GM12878 (cell line): ENCODE measurements at regions not wholly inside any gene's neighbourhood (a gene's known extent, or its start where the extent isn't known, plus 50 kb on each side); places are given as distances from the start of the nearest gene placed in this dataset.

Experiments
- ATAC-seq: fragments of 200-7000 bp; cut with Tn5 transposase; 3 replicates; pipeline ENCODE4 v1.9.1; 2020; ENCODE audit warnings: mild to moderate bottlenecking, moderate library complexity
- BruUV-seq: library from RNA; stranded (reverse); fragments of 400-500 nt; replicated peaks from 2 replicates; lab custom pipeline; 2021; lab: Mats Ljungman, UMichigan
- CTCF ChIA-PET: fragments of 300-600 bp; sonication (Branson Sonifier 250); formaldehyde crosslinking; extraction: SDS; loops from one replicate; lab custom pipeline; 2021; ENCODE audit warnings: inconsistent platforms; lab: Yijun Ruan, JAX
- POLR2A ChIA-PET: fragments of 350-600 bp; formaldehyde crosslinking; extraction: SDS; loops from one replicate; lab custom pipeline; 2021; ENCODE audit warnings: inconsistent platforms; lab: Charles Lee
- RAD21 ChIA-PET: fragments of 300-600 bp; sonication (Branson Sonifier 250); formaldehyde crosslinking; loops from one replicate; lab custom pipeline; 2023; ENCODE audit warnings: antibody characterized with exemption; ENCODE audit not compliant: unreplicated experiment; lab: Charles Lee
- SMC1A ChIA-PET: fragments of 300-600 bp; sonication (Branson Sonifier 250); formaldehyde crosslinking; loops from one replicate; lab custom pipeline; 2023; ENCODE audit not compliant: unreplicated experiment, uncharacterized antibody; lab: Charles Lee
- DNase-seq: peaks from one replicate; pipeline ENCODE4 v3.0.0-alpha.2; 2011; ENCODE audit warnings: low read depth, low spot score
- FAIRE-seq: peaks from 3 replicates; lab custom pipeline; 2011; peaks lifted over from hg19 to GRCh38; lab: Jason Lieb, UNC
- H2AFZ ChIP-seq: 2 replicates; pipeline ENCODE4 v1.6.0; 2011; ENCODE audit warnings: low read depth, low read length, control low read depth; ENCODE audit not compliant: control insufficient read depth
- H3K27ac ChIP-seq: 2 replicates; pipeline ENCODE4 v1.5.1; 2011; ENCODE audit warnings: control low read depth; ENCODE audit not compliant: control insufficient read depth, insufficient read depth
- H3K27me3 ChIP-seq, 2 experiments: replicated peaks in 1 of 2; 2 replicates each; pipeline versions ENCODE4 v1.6.0 to v1.6.1; 2011; ENCODE audit warnings: low read length in 1 of 2; ENCODE audit not compliant: control insufficient read depth in 2 of 2, insufficient read depth in 2 of 2
- H3K36me3 ChIP-seq, 2 experiments: 2 replicates each; pipeline ENCODE4 v1.5.1; 2011; ENCODE audit warnings: low read length in 1 of 2; ENCODE audit not compliant: control insufficient read depth in 2 of 2, insufficient read depth in 2 of 2
- H3K4me1 ChIP-seq: 2 replicates; pipeline ENCODE4 v1.6.1; 2011; ENCODE audit warnings: mild to moderate bottlenecking, low read length, moderate library complexity, mixed read lengths; ENCODE audit not compliant: control insufficient read depth, insufficient read depth
- H3K4me2 ChIP-seq: 2 replicates; pipeline ENCODE4 v1.6.0; 2011; ENCODE audit warnings: control low read depth; ENCODE audit not compliant: control insufficient read depth, insufficient read depth
- H3K4me3 ChIP-seq: fragments of 200-600 bp; sonication (generic); 2 replicates; pipeline ENCODE4 v1.5.1; 2016
- H3K79me2 ChIP-seq: 2 replicates; pipeline ENCODE4 v1.6.0; 2011; ENCODE audit warnings: low read length; ENCODE audit not compliant: control insufficient read depth, insufficient read depth
- H3K9ac ChIP-seq: 2 replicates; pipeline ENCODE4 v1.8.0; 2011; ENCODE audit warnings: low read length, control low read depth, mixed read lengths; ENCODE audit not compliant: control insufficient read depth, insufficient read depth
- H3K9me3 ChIP-seq: replicated peaks from 3 replicates; pipeline ENCODE4 v1.5.1; 2011; ENCODE audit warnings: mild to moderate bottlenecking, low read length; ENCODE audit not compliant: control insufficient read depth, insufficient read depth
- H4K20me1 ChIP-seq: 2 replicates; pipeline ENCODE4 v1.6.0; 2011; ENCODE audit not compliant: control insufficient read depth, insufficient read depth
- CHD1 ChIP-seq: IDR thresholded peaks from 2 replicates; pipeline ENCODE4 v1.6.1; 2012; ENCODE audit warnings: low read depth, low read length, improper control_type of control experiment
- CREB1 ChIP-seq: IDR thresholded peaks from 2 replicates; pipeline ENCODE4 v1.6.1; 2012; ENCODE audit warnings: low read depth, mild to moderate bottlenecking, inconsistent platforms
- FOXM1 ChIP-seq: IDR thresholded peaks from 2 replicates; pipeline ENCODE4 v1.6.1; 2012; ENCODE audit warnings: low read depth, mild to moderate bottlenecking, inconsistent platforms, low read length, moderate library complexity
- HDGF ChIP-seq: fragments of 450-650 bp; IDR thresholded peaks from 2 replicates; pipeline ENCODE4 v1.6.1; 2016; ENCODE audit warnings: antibody characterized with exemption
- IKZF1 ChIP-seq: fragments of 450-650 bp; conservative IDR thresholded peaks from 2 replicates; pipeline ENCODE4 v1.6.1; 2017; ENCODE audit warnings: antibody characterized with exemption, mild to moderate bottlenecking
- LARP7 ChIP-seq: fragments of 450-650 bp; IDR thresholded peaks from 2 replicates; pipeline ENCODE4 v1.6.1; 2017; ENCODE audit warnings: mild to moderate bottlenecking
- NRF1 ChIP-seq: conservative IDR thresholded peaks from 2 replicates; pipeline ENCODE4 v1.6.1; 2011; ENCODE audit warnings: mild to moderate bottlenecking, low read depth, low read length, improper control_type of control experiment
- POLR2A ChIP-seq: IDR thresholded peaks from 2 replicates; pipeline ENCODE4 v1.6.1; 2011; ENCODE audit warnings: low read depth, mild to moderate bottlenecking, low read length
- RUNX3 ChIP-seq: IDR thresholded peaks from 2 replicates; pipeline ENCODE4 v1.6.1; 2012; ENCODE audit warnings: low read length, inconsistent platforms
- SIN3A ChIP-seq: IDR thresholded peaks from 2 replicates; pipeline ENCODE4 v1.6.1; 2012; ENCODE audit warnings: low read depth, low read length, improper control_type of control experiment
- SPI1 ChIP-seq: IDR thresholded peaks from 2 replicates; pipeline ENCODE4 v1.6.1; 2011; ENCODE audit warnings: low read depth, mild to moderate bottlenecking, low read length, moderate library complexity, borderline replicate concordance; ENCODE audit not compliant: insufficient read depth
- TAF1 ChIP-seq: IDR thresholded peaks from 2 replicates; pipeline ENCODE4 v1.6.1; 2011; ENCODE audit warnings: mild to moderate bottlenecking, low read depth, low read length, borderline replicate concordance
- TBL1XR1 ChIP-seq: IDR thresholded peaks from 2 replicates; pipeline ENCODE4 v1.6.1; 2012; ENCODE audit warnings: low read depth, low read length, improper control_type of control experiment
- YY1 ChIP-seq: IDR thresholded peaks from 2 replicates; pipeline ENCODE4 v1.6.1; 2011; ENCODE audit warnings: low read depth, mild to moderate bottlenecking, low read length
- WGBS: methylation state at CpG from one replicate; pipeline ENCODE4 v1.1.6; 2016; ENCODE audit warnings: low lambda C conversion rate; ENCODE audit not compliant: insufficient replicate concordance, insufficient coverage; ENCODE audit errors: missing lambda C conversion rate; 5-methylcytosine and 5-hydroxymethylcytosine counted together
- in situ Hi-C: fragments of 300-500 bp; cut with MboI; formaldehyde crosslinking; loops from 9 replicates; pipeline ENCODE4 v1.14.3; 2018; ENCODE audit warnings: mixed read lengths
- intact Hi-C: fragments of 100-400 bp; cut with micrococcal nuclease; formaldehyde crosslinking; loops from one replicate; pipeline ENCODE4 v1.14.2; 2022; ENCODE audit not compliant: unreplicated experiment
- TF ChIP-seq, protein P1 (sequence below): fragments of 450-650 bp; IDR thresholded peaks from 2 replicates; pipeline ENCODE4 v1.6.1; 2017; ENCODE audit warnings: mild to moderate bottlenecking, low read depth, inconsistent platforms; ENCODE audit not compliant: poor library complexity, severe bottlenecking
- TF ChIP-seq, protein P2 (sequence below): IDR thresholded peaks from 2 replicates; pipeline ENCODE4 v1.6.1; 2011; ENCODE audit warnings: borderline replicate concordance, low read depth, mild to moderate bottlenecking, moderate library complexity, low read length; ENCODE audit not compliant: insufficient read depth, poor library complexity, severe bottlenecking
- TF ChIP-seq, protein P3 (sequence below): IDR thresholded peaks from 2 replicates; pipeline ENCODE4 v1.6.1; 2011; ENCODE audit warnings: mild to moderate bottlenecking, low read depth, low read length, moderate library complexity; ENCODE audit not compliant: insufficient replicate concordance
- TF ChIP-seq, protein P4 (sequence below): fragments of 450-650 bp; IDR thresholded peaks from 2 replicates; pipeline ENCODE4 v1.6.1; 2017; ENCODE audit warnings: low read depth, mild to moderate bottlenecking, moderate library complexity

DNA sequence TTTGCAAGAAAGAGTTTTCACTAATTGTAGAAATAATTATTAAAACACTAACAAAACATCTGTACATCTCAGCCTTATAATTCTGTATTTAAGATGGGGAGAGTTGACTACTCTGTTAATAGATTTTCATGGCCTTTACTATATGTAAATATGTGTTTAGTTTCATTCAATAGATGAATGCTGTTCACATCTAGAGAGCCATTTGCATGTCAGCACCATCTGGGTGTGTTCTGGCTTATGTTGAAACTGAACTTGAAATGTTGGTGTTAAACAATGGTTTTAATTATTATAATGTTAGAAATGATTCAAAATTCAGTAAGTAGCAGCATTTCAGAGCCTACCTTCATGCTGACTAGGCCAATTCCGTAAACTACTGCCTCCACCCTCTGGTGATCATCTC is 102.5 kb upstream of the ADAD1 start (continued):
- TF ChIP-seq, protein P1, sequence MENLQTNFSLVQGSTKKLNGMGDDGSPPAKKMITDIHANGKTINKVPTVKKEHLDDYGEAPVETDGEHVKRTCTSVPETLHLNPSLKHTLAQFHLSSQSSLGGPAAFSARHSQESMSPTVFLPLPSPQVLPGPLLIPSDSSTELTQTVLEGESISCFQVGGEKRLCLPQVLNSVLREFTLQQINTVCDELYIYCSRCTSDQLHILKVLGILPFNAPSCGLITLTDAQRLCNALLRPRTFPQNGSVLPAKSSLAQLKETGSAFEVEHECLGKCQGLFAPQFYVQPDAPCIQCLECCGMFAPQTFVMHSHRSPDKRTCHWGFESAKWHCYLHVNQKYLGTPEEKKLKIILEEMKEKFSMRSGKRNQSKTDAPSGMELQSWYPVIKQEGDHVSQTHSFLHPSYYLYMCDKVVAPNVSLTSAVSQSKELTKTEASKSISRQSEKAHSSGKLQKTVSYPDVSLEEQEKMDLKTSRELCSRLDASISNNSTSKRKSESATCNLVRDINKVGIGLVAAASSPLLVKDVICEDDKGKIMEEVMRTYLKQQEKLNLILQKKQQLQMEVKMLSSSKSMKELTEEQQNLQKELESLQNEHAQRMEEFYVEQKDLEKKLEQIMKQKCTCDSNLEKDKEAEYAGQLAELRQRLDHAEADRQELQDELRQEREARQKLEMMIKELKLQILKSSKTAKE = no peak
- TF ChIP-seq TAF1 (no peak), YY1 (no peak), LARP7 (no peak), RUNX3 (no peak), CREB1 (no peak), FOXM1 (no peak)
- TF ChIP-seq, protein P2, sequence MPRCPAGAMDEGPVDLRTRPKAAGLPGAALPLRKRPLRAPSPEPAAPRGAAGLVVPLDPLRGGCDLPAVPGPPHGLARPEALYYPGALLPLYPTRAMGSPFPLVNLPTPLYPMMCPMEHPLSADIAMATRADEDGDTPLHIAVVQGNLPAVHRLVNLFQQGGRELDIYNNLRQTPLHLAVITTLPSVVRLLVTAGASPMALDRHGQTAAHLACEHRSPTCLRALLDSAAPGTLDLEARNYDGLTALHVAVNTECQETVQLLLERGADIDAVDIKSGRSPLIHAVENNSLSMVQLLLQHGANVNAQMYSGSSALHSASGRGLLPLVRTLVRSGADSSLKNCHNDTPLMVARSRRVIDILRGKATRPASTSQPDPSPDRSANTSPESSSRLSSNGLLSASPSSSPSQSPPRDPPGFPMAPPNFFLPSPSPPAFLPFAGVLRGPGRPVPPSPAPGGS = no peak

DNA sequence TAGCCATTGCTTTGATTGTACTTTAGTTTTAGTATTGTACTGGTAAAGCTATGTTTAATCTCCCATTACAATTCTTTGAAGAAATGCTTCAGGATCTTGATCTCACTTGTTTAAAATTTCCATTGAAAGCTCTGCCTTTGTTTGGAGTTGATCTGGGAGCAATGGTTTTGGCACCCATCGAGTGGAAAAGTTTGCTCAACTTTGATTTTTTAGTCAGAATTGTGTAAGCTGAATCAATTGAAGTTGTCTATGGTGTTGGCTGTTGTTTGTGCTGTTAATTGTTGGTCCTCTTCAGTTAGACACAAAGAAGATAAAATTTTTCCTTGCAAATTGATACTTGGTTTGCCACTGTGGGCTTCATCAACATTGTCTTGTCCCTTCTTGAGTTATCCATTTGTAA is 99.8 kb upstream of the ADAD1 start:
- Histone ChIP-seq H3K27me3 (no peaks in the 10 kb centered on the region), H2AFZ (no peak overlapping the region), H3K4me3 (no peak overlapping the region), H3K36me3 (peaks cover 0 to 6% of the 10 kb centered on the region in 2 experiments; a peak in 2 of 4 replicates), H3K79me2 (no peaks in the 10 kb centered on the region), H3K4me2 (no peak overlapping the region), H3K9ac (no peak overlapping the region), H3K4me1 (no peaks in the 10 kb centered on the region), H4K20me1 (no peaks in the 10 kb centered on the region), H3K9me3 (no peaks in the 10 kb centered on the region), H3K27ac (no peak overlapping the region)
- in situ Hi-C loops (no loop called here), intact Hi-C loops (no loop called here)
- no peak for FAIRE-seq
- no peak for TF ChIP-seq CHD1
- TF ChIP-seq SIN3A = no peak
- TF ChIP-seq, protein P3, sequence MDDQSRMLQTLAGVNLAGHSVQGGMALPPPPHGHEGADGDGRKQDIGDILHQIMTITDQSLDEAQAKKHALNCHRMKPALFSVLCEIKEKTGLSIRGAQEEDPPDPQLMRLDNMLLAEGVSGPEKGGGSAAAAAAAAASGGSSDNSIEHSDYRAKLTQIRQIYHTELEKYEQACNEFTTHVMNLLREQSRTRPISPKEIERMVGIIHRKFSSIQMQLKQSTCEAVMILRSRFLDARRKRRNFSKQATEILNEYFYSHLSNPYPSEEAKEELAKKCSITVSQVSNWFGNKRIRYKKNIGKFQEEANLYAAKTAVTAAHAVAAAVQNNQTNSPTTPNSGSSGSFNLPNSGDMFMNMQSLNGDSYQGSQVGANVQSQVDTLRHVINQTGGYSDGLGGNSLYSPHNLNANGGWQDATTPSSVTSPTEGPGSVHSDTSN = no peak
- no peak for TF ChIP-seq NRF1
- no peak for TF ChIP-seq HDGF
- no peak for TF ChIP-seq SPI1
- no peak for TF ChIP-seq POLR2A
- TF ChIP-seq, protein P4, sequence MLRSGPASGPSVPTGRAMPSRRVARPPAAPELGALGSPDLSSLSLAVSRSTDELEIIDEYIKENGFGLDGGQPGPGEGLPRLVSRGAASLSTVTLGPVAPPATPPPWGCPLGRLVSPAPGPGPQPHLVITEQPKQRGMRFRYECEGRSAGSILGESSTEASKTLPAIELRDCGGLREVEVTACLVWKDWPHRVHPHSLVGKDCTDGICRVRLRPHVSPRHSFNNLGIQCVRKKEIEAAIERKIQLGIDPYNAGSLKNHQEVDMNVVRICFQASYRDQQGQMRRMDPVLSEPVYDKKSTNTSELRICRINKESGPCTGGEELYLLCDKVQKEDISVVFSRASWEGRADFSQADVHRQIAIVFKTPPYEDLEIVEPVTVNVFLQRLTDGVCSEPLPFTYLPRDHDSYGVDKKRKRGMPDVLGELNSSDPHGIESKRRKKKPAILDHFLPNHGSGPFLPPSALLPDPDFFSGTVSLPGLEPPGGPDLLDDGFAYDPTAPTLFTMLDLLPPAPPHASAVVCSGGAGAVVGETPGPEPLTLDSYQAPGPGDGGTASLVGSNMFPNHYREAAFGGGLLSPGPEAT = no peak
- no peak for TF ChIP-seq TBL1XR1
- no peak for TF ChIP-seq IKZF1
- POLR2A ChIA-PET = no interaction called here
- ATAC-seq = no peak
- DNase-seq = no peak
- RAD21 ChIA-PET = no interaction called here
- CTCF ChIA-PET = no interaction called here
- 93% methylated on average over 1 of the region's 1 CpG for WGBS
- SMC1A ChIA-PET = interaction anchor here (1.3 kb wide), 1 partner anchor 11 kb away, joined by 3 read pairs; no protein-coding TSS in a partner anchor
- BruUV-seq = no TSS peak
